CD14-positive monocyte (primary cell): ENCODE measurements at regions not wholly inside any gene's neighbourhood (a gene's known extent, or its start where the extent isn't known, plus 50 kb on each side); places are given as distances from the start of the nearest gene placed in this dataset.
"Not testable (repeated sequence)": the region's sequence is repeated elsewhere in the genome, so short reads cannot be mapped to it uniquely, and the experiment has no call there.

Experiments used
- DNase-seq, 3 donors: peaks; one replicate each; pipeline ENCODE4 v3.0.0-alpha.2; 2011 to 2022
- H2AFZ ChIP-seq: 2 replicates; pipeline ENCODE4 v1.6.0; 2012; ENCODE audit warnings: mild to moderate bottlenecking, low read depth, low read length, inconsistent platforms; ENCODE audit not compliant: insufficient read depth, poor library complexity, severe bottlenecking
- H3K27ac ChIP-seq, 2 donors: 1 replicate in 1 of 2; 2 replicates in 1 of 2; pipeline ENCODE4 v1.5.1; 2012 to 2013; ENCODE audit warnings: low read length in 2 of 2, control low read depth in 1 of 2, inconsistent platforms in 1 of 2, low read depth in 1 of 2, mild to moderate bottlenecking in 1 of 2
- H3K27me3 ChIP-seq, 2 donors: one replicate each; pipeline versions ENCODE4 v1.6.0 to v1.6.1; 2011 to 2013; ENCODE audit warnings: low read length in 2 of 2; ENCODE audit not compliant: control insufficient read depth in 2 of 2, insufficient read depth in 2 of 2
- H3K36me3 ChIP-seq, 2 donors: replicated peaks in 1 of 2; 1 replicate in 1 of 2; 2 replicates in 1 of 2; pipeline versions ENCODE4 v1.5.1 to v1.6.1; 2012 to 2013; ENCODE audit warnings: low read length in 2 of 2, control low read depth in 1 of 2, inconsistent platforms in 1 of 2, mild to moderate bottlenecking in 1 of 2; ENCODE audit not compliant: insufficient read depth in 2 of 2, control insufficient read depth in 1 of 2
- H3K4me1 ChIP-seq, 2 donors: 1 replicate in 1 of 2; 2 replicates in 1 of 2; pipeline versions ENCODE4 v1.5.1 to v1.6.1; 2012 to 2013; ENCODE audit warnings: low read length in 2 of 2, control low read depth in 1 of 2, inconsistent platforms in 1 of 2, mild to moderate bottlenecking in 1 of 2, moderate library complexity in 1 of 2; ENCODE audit not compliant: insufficient read depth in 2 of 2, control insufficient read depth in 1 of 2
- H3K4me2 ChIP-seq: replicated peaks from 2 replicates; pipeline ENCODE3; 2012; ENCODE audit warnings: low read length, moderate library complexity, mild to moderate bottlenecking; ENCODE audit not compliant: poor library complexity, severe bottlenecking; ENCODE audit errors: extremely low read depth
- H3K4me3 ChIP-seq, 3 experiments: fragments of 200-600 bp in 1 of 3; sonication (generic) in 1 of 3; replicated peaks in 1 of 3; 1 replicate in 2 of 3; 2 replicates in 1 of 3; pipeline ENCODE4 v1.5.1; 2011 to 2013; ENCODE audit warnings: low read length in 3 of 3, mild to moderate bottlenecking in 3 of 3, control low read depth in 2 of 3, low read depth in 2 of 3, inconsistent platforms in 1 of 3, moderate library complexity in 1 of 3
- H3K79me2 ChIP-seq: 2 replicates; pipeline ENCODE4 v1.6.0; 2012; ENCODE audit warnings: mild to moderate bottlenecking, control low read depth, inconsistent platforms, low read length, moderate library complexity; ENCODE audit not compliant: insufficient read depth
- H3K9ac ChIP-seq: 2 replicates; pipeline ENCODE4 v1.6.0; 2017; ENCODE audit warnings: low read length, mild to moderate bottlenecking; ENCODE audit not compliant: insufficient read depth, poor library complexity, severe bottlenecking
- H3K9me3 ChIP-seq, 2 donors: replicated peaks in 1 of 2; 1 replicate in 1 of 2; 2 replicates in 1 of 2; pipeline versions ENCODE4 v1.5.1 to v1.6.1; 2012 to 2013; ENCODE audit warnings: low read length in 2 of 2, control low read depth in 1 of 2; ENCODE audit not compliant: control insufficient read depth in 1 of 2, insufficient read depth in 1 of 2
- H4K20me1 ChIP-seq: 2 replicates; pipeline ENCODE4 v1.6.0; 2012; ENCODE audit warnings: mild to moderate bottlenecking, low read length, control low read depth, moderate library complexity; ENCODE audit not compliant: insufficient read depth
- H3K27ac Mint-ChIP-seq, 7 donors: one replicate each; pipeline ENCODE4 v1.8.0; 2020; ENCODE audit warnings: mild to moderate bottlenecking in 7 of 7, mixed read lengths in 7 of 7, moderate library complexity in 6 of 7, inconsistent platforms in 2 of 7
- H3K27me3 Mint-ChIP-seq, 3 donors: one replicate each; pipeline ENCODE4 v1.8.0; 2021 to 2022; ENCODE audit warnings: low read depth in 3 of 3, mild to moderate bottlenecking in 3 of 3, mixed read lengths in 3 of 3, moderate library complexity in 3 of 3, inconsistent platforms in 1 of 3
- H3K36me3 Mint-ChIP-seq, 2 donors: one replicate each; pipeline ENCODE4 v1.8.0; 2020; ENCODE audit warnings: mixed read lengths in 2 of 2, inconsistent platforms in 1 of 2, mild to moderate bottlenecking in 1 of 2
- H3K4me1 Mint-ChIP-seq: one replicate; pipeline ENCODE4 v1.8.0; 2020; ENCODE audit warnings: mild to moderate bottlenecking, mixed read lengths
- H3K4me3 Mint-ChIP-seq, 2 donors: one replicate each; pipeline ENCODE4 v1.8.0; 2020; ENCODE audit warnings: mild to moderate bottlenecking in 2 of 2, mixed read lengths in 2 of 2, moderate library complexity in 1 of 2
- H3K9me3 Mint-ChIP-seq, 7 donors: one replicate each; pipeline ENCODE4 v1.8.0; 2020 to 2022; ENCODE audit warnings: mixed read lengths in 7 of 7, mild to moderate bottlenecking in 6 of 7, moderate library complexity in 6 of 7, inconsistent platforms in 2 of 7
- WGBS: methylation state at CpG from one replicate; pipeline ENCODE4 v1.1.5; 2013; ENCODE audit warnings: missing lambda C conversion rate; ENCODE audit not compliant: insufficient coverage; 5-methylcytosine and 5-hydroxymethylcytosine counted together
- intact Hi-C, 2 donors: fragments of 100-400 bp; cut with micrococcal nuclease; formaldehyde crosslinking; loops; one replicate each; pipeline versions ENCODE4 v1.15.0 to v1.15.1; 2023
- TF ChIP-seq, protein P1 (sequence below): fragments of 200-600 bp; IDR thresholded peaks from one replicate; pipeline ENCODE4 v1.8.0; 2022; ENCODE audit warnings: antibody characterized with exemption, mild to moderate bottlenecking

DNA sequence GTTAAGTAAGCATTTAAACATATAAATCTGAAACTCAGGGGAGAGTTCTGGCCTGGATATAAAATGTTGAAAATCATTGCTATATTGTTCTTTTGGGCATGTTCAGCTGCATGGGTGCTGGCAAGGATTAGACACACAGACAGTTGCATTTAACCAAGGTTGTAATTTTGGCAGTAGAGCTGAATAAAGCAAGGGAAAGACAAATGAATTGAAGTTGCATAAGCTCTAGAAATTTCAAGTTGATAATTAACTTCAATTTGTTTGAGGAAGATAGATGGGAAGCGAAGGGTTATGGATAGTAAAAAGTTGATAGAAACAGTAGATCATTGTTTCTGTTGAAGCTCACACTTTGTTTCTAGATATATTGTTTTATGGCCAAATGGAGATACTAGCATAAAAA, 97.2 kb upstream of the KCNJ18 start:
- peaks cover 4 to 6% (median 4%) of the 10 kb centered on the region in 3 donors for H3K27me3 Mint-ChIP-seq
- DNase-seq: no peak

DNA sequence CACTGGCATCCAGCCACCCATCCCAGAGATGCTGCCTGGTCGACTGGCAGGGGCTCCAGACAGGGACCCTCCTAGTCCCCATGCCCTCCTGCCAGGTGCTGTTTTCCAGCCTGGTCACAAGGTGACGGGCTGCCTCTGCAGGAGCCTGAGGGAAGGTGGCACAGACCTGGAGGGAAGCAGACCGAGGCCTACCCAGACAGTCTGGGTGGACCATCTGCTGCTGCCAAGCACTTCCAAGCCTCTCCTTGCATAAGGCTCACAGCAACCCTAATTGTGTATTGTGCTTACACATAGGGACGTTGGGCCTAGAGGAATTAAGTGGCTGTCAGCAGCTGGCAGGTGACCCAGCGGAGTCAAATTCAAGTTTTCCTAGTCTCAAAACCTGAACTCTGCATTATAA, 90.1 kb upstream of the KCNJ18 start:
- H3K9me3 Mint-ChIP-seq: peaks cover 0 to 8% (median 4%) of the 10 kb centered on the region in 7 donors
- Histone ChIP-seq H4K20me1 (no peaks in the 10 kb centered on the region), H3K27ac (no peak overlapping the region), H2AFZ (no peak overlapping the region), H3K4me3 (no peak overlapping the region), H3K27me3 (no peaks in the 10 kb centered on the region), H3K79me2 (no peaks in the 10 kb centered on the region), H3K36me3 (no peaks in the 10 kb centered on the region), H3K9ac (no peak overlapping the region), H3K4me2 (no peak overlapping the region), H3K4me1 (no peaks in the 10 kb centered on the region), H3K9me3 (no peaks in the 10 kb centered on the region)
- WGBS: 77% methylated on average over 4 of the region's 5 CpGs
- H3K4me1 Mint-ChIP-seq: no peaks in the 10 kb centered on the region
- TF ChIP-seq, protein P1, sequence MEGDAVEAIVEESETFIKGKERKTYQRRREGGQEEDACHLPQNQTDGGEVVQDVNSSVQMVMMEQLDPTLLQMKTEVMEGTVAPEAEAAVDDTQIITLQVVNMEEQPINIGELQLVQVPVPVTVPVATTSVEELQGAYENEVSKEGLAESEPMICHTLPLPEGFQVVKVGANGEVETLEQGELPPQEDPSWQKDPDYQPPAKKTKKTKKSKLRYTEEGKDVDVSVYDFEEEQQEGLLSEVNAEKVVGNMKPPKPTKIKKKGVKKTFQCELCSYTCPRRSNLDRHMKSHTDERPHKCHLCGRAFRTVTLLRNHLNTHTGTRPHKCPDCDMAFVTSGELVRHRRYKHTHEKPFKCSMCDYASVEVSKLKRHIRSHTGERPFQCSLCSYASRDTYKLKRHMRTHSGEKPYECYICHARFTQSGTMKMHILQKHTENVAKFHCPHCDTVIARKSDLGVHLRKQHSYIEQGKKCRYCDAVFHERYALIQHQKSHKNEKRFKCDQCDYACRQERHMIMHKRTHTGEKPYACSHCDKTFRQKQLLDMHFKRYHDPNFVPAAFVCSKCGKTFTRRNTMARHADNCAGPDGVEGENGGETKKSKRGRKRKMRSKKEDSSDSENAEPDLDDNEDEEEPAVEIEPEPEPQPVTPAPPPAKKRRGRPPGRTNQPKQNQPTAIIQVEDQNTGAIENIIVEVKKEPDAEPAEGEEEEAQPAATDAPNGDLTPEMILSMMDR: no peak
- no peaks in the 10 kb centered on the region for H3K36me3 Mint-ChIP-seq
- no peak overlapping the region for H3K27ac Mint-ChIP-seq
- intact Hi-C loops: no loop called here
- no peak for DNase-seq
- no peak overlapping the region for H3K4me3 Mint-ChIP-seq
- H3K27me3 Mint-ChIP-seq: peaks cover 0 to 9% (median 2%) of the 10 kb centered on the region in 3 donors

More for the DNA sequence above, 97.2 kb upstream of the KCNJ18 start:
- Mint-ChIP-seq H3K27ac (no peak overlapping the region), H3K4me3 (no peak overlapping the region), H3K9me3 (peaks cover 0 to 13% (median 4%) of the 10 kb centered on the region in 7 donors), H3K4me1 (no peaks in the 10 kb centered on the region), H3K36me3 (no peaks in the 10 kb centered on the region)
- H4K20me1 ChIP-seq: no peaks in the 10 kb centered on the region
- H3K4me1 ChIP-seq: no peaks in the 10 kb centered on the region
- no peaks in the 10 kb centered on the region for H3K36me3 ChIP-seq
- no peaks in the 10 kb centered on the region for H3K27me3 ChIP-seq
- no peak overlapping the region for H3K27ac ChIP-seq
- peaks cover 4 to 15% of the 10 kb centered on the region in 2 donors for H3K9me3 ChIP-seq
- H3K79me2 ChIP-seq: no peaks in the 10 kb centered on the region
- no CpG with 5 or more reads among the region's 1 CpG for WGBS
- H2AFZ ChIP-seq: no peak overlapping the region
- no peak overlapping the region for H3K9ac ChIP-seq
- H3K4me2 ChIP-seq: no peak overlapping the region
- no peak overlapping the region for H3K4me3 ChIP-seq
- TF ChIP-seq, protein P1: no peak
- intact Hi-C loops: no loop called here

GRCh38 chr17:21603292-21603691, 89.0 kb upstream of the KCNJ18 start:
- WGBS: no CpG with 5 or more reads among the region's 1 CpG
- H3K9me3 ChIP-seq, H3K36me3 ChIP-seq, H3K9me3 Mint-ChIP-seq, DNase-seq, H3K4me1 Mint-ChIP-seq, H3K27ac Mint-ChIP-seq, H3K9ac ChIP-seq, H4K20me1 ChIP-seq, H3K4me3 Mint-ChIP-seq, H3K27ac ChIP-seq, intact Hi-C loops, H3K4me3 ChIP-seq, H3K36me3 Mint-ChIP-seq, H2AFZ ChIP-seq, H3K4me1 ChIP-seq, H3K79me2 ChIP-seq, H3K4me2 ChIP-seq, H3K27me3 ChIP-seq, H3K27me3 Mint-ChIP-seq: not testable (repeated sequence)
